ENCODE measurements at regions not wholly inside any gene's neighbourhood (a gene's known extent, or its start where the extent isn't known, plus 50 kb on each side); places are given as distances from the start of the nearest gene placed in this dataset.

- Mint-ChIP-seq H3K27me3 (no peaks in the 10 kb centered on the region), H3K9me3 (ENCODE audit: insufficient read depth) (peaks cover 8% of the 10 kb centered on the region)
Measured at GRCh38 chr20:24411834-24412216, 57.6 kb upstream of the SYNDIG1 start.

More at GRCh38 chr20:24411834-24412216, 57.6 kb upstream of the SYNDIG1 start:
- no peak overlapping the region for H2AFZ ChIP-seq (ENCODE audit: insufficient read depth, low read depth, low read length, poor library complexity, severe bottlenecking)
- TF ChIP-seq CTCF (IDR thresholded peaks at IDR 0.05) (no peak), EZH2 (IDR thresholded peaks at IDR 0.05; ENCODE audit: borderline replicate concordance, insufficient read depth, low read depth, low read length, poor library complexity, severe bottlenecking) (no peak)
- no peak overlapping the region for H3K4me3 ChIP-seq (ENCODE audit: control extremely low read depth in 1 of 5, extremely low read depth in 1 of 5, insufficient read depth in 1 of 5, low read depth in 2 of 5, low read length in 4 of 5)
- no peaks in the 10 kb centered on the region for H3K27me3 ChIP-seq (replicated peaks in 1 of 4; ENCODE audit: control extremely low read depth in 1 of 4, control insufficient read depth in 3 of 4, insufficient read depth in 4 of 4, low read length in 3 of 4)
- no peaks in the 10 kb centered on the region for H3K4me1 ChIP-seq (ENCODE audit: control insufficient read depth in 2 of 2, insufficient read depth in 2 of 2, low read length in 2 of 2)
- H3K36me3 ChIP-seq (replicated peaks in 1 of 2; ENCODE audit: control extremely low read depth in 1 of 2, control insufficient read depth in 1 of 2, extremely low read depth in 1 of 2, insufficient read depth in 2 of 2, low read length in 1 of 2) = no peaks in the 10 kb centered on the region
- DNase-seq (no peak), ATAC-seq (ENCODE audit: low read depth) (no peak)
- no peaks in the 10 kb centered on the region for H4K20me1 ChIP-seq (ENCODE audit: control insufficient read depth, insufficient read depth, low read length, poor library complexity, severe bottlenecking)
- H3K4me2 ChIP-seq (replicated peaks; ENCODE audit: low read depth, low read length, poor library complexity, severe bottlenecking) = no peak overlapping the region
- Mint-ChIP-seq H3K4me1 (no peaks in the 10 kb centered on the region), H3K27ac (no peak overlapping the region), H3K4me3 (no peak overlapping the region)
- POLR2A ChIA-PET = no interaction called here
- CTCF ChIA-PET = no interaction called here
- peaks cover 0 to 20% (median 3%) of the 10 kb centered on the region in 3 donors for H3K9me3 ChIP-seq (ENCODE audit: control extremely low read depth in 1 of 3, control insufficient read depth in 2 of 3, insufficient read depth in 1 of 3, low read length in 2 of 3)
- no peak overlapping the region for H3K9ac ChIP-seq (ENCODE audit: low read length)
- H3K79me2 ChIP-seq (ENCODE audit: control insufficient read depth, insufficient read depth, low read length) = no peaks in the 10 kb centered on the region
- no peak overlapping the region for H3K27ac ChIP-seq (ENCODE audit: low read length in 2 of 2)
- intact Hi-C loops (cut with micrococcal nuclease) = no loop called here
- 91% methylated on average over 6 of the region's 6 CpGs for WGBS (ENCODE audit: insufficient coverage)
